Large intestine (tissue), 3 donors: ENCODE measurements at regions not wholly inside any gene's neighbourhood (a gene's known extent, or its start where the extent isn't known, plus 50 kb on each side); places are given as distances from the start of the nearest gene placed in this dataset.

Experiments
- DNase-seq, 2 donors: peaks; one replicate each; pipeline versions ENCODE4 v3.0.0 to v3.0.0-alpha.2; 2013
- H3K27ac ChIP-seq: one replicate; pipeline ENCODE4 v1.5.1; 2013; ENCODE audit warnings: low read length
- H3K27me3 ChIP-seq: 2 replicates; pipeline ENCODE4 v1.6.1; 2013; ENCODE audit warnings: low read length; ENCODE audit not compliant: control insufficient read depth, insufficient read depth
- H3K36me3 ChIP-seq: 2 replicates; pipeline ENCODE4 v1.6.1; 2013; ENCODE audit warnings: low read length; ENCODE audit not compliant: control insufficient read depth, insufficient read depth
- H3K4me1 ChIP-seq: one replicate; pipeline ENCODE4 v1.6.1; 2013; ENCODE audit warnings: low read length; ENCODE audit not compliant: control insufficient read depth, insufficient read depth
- H3K4me3 ChIP-seq: one replicate; pipeline ENCODE4 v1.5.1; 2013; ENCODE audit warnings: low read length
- H3K9me3 ChIP-seq: one replicate; pipeline ENCODE4 v1.6.1; 2013; ENCODE audit warnings: mild to moderate bottlenecking, low read depth, low read length, moderate library complexity; ENCODE audit not compliant: control insufficient read depth
- WGBS: methylation state at CpG from one replicate; pipeline ENCODE4 v1.1.5; 2013; ENCODE audit warnings: low lambda C conversion rate; ENCODE audit not compliant: insufficient coverage; 5-methylcytosine and 5-hydroxymethylcytosine counted together

- DNase-seq, result no peak
- Histone ChIP-seq H3K27ac (no peak overlapping the region), H3K4me1 (no peaks in the 10 kb centered on the region), H3K27me3 (no peaks in the 10 kb centered on the region), H3K9me3 (no peaks in the 10 kb centered on the region), H3K4me3 (no peak overlapping the region), H3K36me3 (no peaks in the 10 kb centered on the region)
- no CpG with 5 or more reads among the region's 4 CpGs for WGBS
Observed at GRCh38 chr17:53406907-53407306, 415.8 kb upstream of the KIF2B start.

DNA sequence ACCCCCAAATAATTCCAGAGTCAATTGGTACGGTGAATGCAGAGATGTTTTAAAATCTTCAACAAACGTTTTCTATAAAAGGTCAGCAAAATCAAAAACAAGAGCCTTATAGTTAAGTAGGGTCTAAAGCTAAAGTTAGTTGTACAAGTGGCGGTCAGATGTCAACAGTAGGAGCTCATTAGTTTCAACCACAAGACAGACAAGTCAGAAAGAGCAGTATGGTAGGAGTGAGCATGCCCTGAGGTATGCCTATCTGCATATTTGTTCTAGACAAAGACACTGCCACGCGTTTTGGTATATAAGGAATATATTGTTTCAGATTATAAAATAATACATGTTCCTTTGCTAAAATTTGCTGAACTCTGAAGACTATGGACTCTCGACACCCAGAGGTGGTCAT, 431.5 kb upstream of the KIF2B start:
- no peak overlapping the region for H3K4me3 ChIP-seq
- no peak overlapping the region for H3K27ac ChIP-seq
- no peak for DNase-seq
- H3K4me1 ChIP-seq, result no peaks in the 10 kb centered on the region
- WGBS, result 87% methylated on average over 2 of the region's 6 CpGs
- no peaks in the 10 kb centered on the region for H3K9me3 ChIP-seq
- no peaks in the 10 kb centered on the region for H3K27me3 ChIP-seq
- H3K36me3 ChIP-seq, result no peaks in the 10 kb centered on the region

- no peaks in the 10 kb centered on the region for H3K27me3 ChIP-seq
- H3K27ac ChIP-seq, result no peak overlapping the region
- no peaks in the 10 kb centered on the region for H3K36me3 ChIP-seq
- H3K4me3 ChIP-seq, result no peak overlapping the region
- 67% methylated on average over 1 of the region's 2 CpGs for WGBS
- H3K4me1 ChIP-seq, result no peaks in the 10 kb centered on the region
- H3K9me3 ChIP-seq, result no peaks in the 10 kb centered on the region
- no peak for DNase-seq
Observed at GRCh38 chr17:53390575-53390974, 432.2 kb upstream of the KIF2B start.

- H3K36me3 ChIP-seq, result no peaks in the 10 kb centered on the region
- H3K4me3 ChIP-seq, result no peak overlapping the region
- H3K27ac ChIP-seq, result no peak overlapping the region
- WGBS, result 86% methylated on average over 2 of the region's 3 CpGs
- DNase-seq, result no peak
- no peaks in the 10 kb centered on the region for H3K9me3 ChIP-seq
- H3K27me3 ChIP-seq, result no peaks in the 10 kb centered on the region
- no peaks in the 10 kb centered on the region for H3K4me1 ChIP-seq
Observed at GRCh38 chr17:53387745-53388144, 435.0 kb upstream of the KIF2B start.

DNA sequence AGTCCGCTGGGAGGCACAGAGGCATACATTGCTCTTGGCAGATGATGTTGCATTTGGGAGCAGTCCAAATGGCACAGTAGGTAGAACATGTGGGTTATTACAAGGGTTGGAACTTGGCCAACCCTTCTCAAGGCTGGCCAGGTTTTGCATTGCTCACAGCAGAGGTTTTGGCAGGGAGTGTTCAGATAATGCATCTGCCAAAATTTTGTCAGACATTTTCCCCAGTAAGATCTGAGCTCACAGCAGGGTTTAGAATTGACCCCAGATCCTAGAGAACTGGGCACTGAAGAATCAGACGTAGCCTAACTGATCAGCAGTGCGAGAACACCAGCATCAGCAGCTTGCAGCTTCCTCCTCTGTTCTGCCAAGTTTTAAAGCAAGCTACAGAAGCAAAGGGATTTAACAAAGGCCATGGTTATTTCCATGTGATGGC, 468.8 kb upstream of the KIF2B start:
- WGBS, result no CpG with 5 or more reads among the region's 3 CpGs

DNA sequence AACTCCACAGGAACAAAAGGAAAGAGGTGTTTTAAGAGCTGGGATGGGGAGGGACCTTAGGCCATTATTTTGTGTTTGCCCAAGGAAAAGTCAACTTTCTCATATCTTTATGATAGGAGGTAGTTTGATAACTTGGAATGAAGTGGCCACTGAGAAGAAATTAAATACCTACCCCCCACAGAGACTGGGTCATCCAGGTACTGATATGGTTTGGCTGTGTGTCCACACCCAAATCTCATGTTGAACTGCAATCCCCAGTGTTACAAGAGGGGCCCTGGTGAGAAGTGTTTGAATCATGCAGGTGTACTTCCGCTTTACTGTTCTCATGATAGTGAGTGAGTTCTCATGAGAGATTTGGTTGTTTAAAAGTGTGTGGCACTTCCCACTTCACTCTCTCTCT, 477.9 kb upstream of the KIF2B start:
- DNase-seq, result no peak
- H3K36me3 ChIP-seq, result no peaks in the 10 kb centered on the region
- no peak overlapping the region for H3K27ac ChIP-seq
- H3K4me1 ChIP-seq, result no peaks in the 10 kb centered on the region
- H3K4me3 ChIP-seq, result no peak overlapping the region
- H3K9me3 ChIP-seq, result no peaks in the 10 kb centered on the region
- no CpG with 5 or more reads among the region's 1 CpG for WGBS
- no peaks in the 10 kb centered on the region for H3K27me3 ChIP-seq

More for the DNA sequence above, 468.8 kb upstream of the KIF2B start:
- Histone ChIP-seq H3K27me3 (no peaks in the 10 kb centered on the region), H3K4me1 (no peaks in the 10 kb centered on the region), H3K36me3 (no peaks in the 10 kb centered on the region), H3K9me3 (no peaks in the 10 kb centered on the region), H3K4me3 (no peak overlapping the region), H3K27ac (no peak overlapping the region)
- peak in 1 of 2 donors; percentile 1 for DNase-seq

GRCh38 chr17:53336281-53336680, 486.4 kb upstream of the KIF2B start:
- DNase-seq, result no peak
- Histone ChIP-seq H3K27me3 (no peaks in the 10 kb centered on the region), H3K9me3 (peaks cover 4% of the 10 kb centered on the region), H3K4me1 (no peaks in the 10 kb centered on the region), H3K36me3 (no peaks in the 10 kb centered on the region), H3K27ac (no peak overlapping the region), H3K4me3 (no peak overlapping the region)
- WGBS, result no CpG with 5 or more reads among the region's 4 CpGs

DNA sequence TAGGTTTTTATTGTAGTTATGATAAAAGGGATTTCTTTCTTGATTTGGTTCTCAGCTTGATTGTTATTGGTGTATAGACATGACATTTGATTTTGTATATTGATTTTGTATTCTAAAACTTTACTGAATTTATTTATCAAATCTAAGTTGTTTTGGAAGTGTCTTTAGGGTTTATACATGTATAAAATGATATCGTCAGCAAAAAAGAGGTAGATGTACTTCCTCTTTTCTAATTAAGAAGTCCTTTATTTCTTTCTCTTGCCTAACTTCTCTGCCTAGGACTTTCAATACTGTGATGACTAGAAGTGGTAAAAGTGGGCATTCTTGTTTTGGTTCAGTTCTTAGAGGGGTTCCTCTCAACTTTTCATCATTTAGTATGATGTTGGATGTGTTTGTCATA, 487.3 kb upstream of the KIF2B start:
- Histone ChIP-seq H3K27me3 (no peaks in the 10 kb centered on the region), H3K27ac (no peak overlapping the region), H3K36me3 (no peaks in the 10 kb centered on the region), H3K4me3 (no peak overlapping the region), H3K9me3 (peaks cover 4% of the 10 kb centered on the region), H3K4me1 (no peaks in the 10 kb centered on the region)
- DNase-seq, result no peak
- no CpG with 5 or more reads among the region's 1 CpG for WGBS

- no peaks in the 10 kb centered on the region for H3K4me1 ChIP-seq
- no peak for DNase-seq
- H3K27ac ChIP-seq, result no peak overlapping the region
- WGBS, result 100% methylated on average over 1 of the region's 2 CpGs
- no peak overlapping the region for H3K4me3 ChIP-seq
- no peaks in the 10 kb centered on the region for H3K27me3 ChIP-seq
- H3K9me3 ChIP-seq, result no peaks in the 10 kb centered on the region
- no peaks in the 10 kb centered on the region for H3K36me3 ChIP-seq
Observed at GRCh38 chr17:53330756-53331155, 492.0 kb upstream of the KIF2B start.

DNA sequence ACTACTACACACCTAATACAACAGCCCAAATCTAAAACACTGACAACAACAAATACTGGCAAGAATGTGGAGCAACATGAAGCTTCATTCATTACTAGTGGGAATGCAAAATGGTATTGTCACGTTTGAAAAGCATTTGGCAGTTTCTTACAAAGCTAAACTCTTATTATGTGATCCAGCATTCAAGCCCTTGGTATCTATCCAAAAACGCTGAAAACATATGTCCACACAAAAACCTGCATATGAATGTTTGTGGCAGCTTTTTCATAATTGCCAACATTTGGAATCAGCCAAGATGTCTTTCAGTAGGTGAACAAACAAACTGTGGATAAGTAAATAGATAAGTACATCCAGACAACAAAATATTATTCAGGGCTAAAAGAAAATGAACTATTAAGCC, 501.1 kb upstream of the KIF2B start:
- no peak for DNase-seq
- Histone ChIP-seq H3K9me3 (no peaks in the 10 kb centered on the region), H3K36me3 (no peaks in the 10 kb centered on the region), H3K27me3 (no peaks in the 10 kb centered on the region), H3K4me3 (no peak overlapping the region), H3K4me1 (no peaks in the 10 kb centered on the region), H3K27ac (no peak overlapping the region)
- WGBS, result no CpG with 5 or more reads among the region's 2 CpGs

DNA sequence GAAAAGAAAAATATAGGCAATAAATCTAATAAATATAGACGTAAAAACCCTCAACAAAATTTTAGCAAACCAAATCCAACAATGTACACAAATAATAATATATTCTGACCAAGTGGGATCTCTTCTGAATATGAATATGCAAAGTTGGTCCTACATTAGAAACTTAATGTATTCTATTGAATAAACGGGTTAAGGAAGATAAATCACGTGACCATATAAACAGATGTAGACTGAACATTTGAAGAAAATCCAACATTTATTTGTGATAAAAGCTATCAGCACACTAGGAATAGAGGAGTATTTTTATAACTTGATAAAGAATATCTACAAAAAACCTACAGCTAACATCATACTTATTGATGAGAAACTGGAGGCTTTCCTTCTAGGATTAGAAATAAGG, 502.8 kb upstream of the KIF2B start:
- Histone ChIP-seq H3K27me3 (no peaks in the 10 kb centered on the region), H3K27ac (no peak overlapping the region), H3K4me3 (no peak overlapping the region), H3K36me3 (no peaks in the 10 kb centered on the region), H3K4me1 (no peaks in the 10 kb centered on the region), H3K9me3 (no peaks in the 10 kb centered on the region)
- 89% methylated on average over 3 of the region's 3 CpGs for WGBS
- no peak for DNase-seq
